Effector CD8-positive, alpha-beta T cell (primary cell): ENCODE measurements at regions not wholly inside any gene's neighbourhood (a gene's known extent, or its start where the extent isn't known, plus 50 kb on each side); places are given as distances from the start of the nearest gene placed in this dataset.
"Not testable (repeated sequence)": the region's sequence is repeated elsewhere in the genome, so short reads cannot be mapped to it uniquely, and the experiment has no call there.

Experiments
- DNase-seq: peaks from one replicate; lab custom pipeline; 2025; lab: John Stamatoyannopoulos, UW

- DNase-seq, result no peak
These were observed 488.9 kb downstream of the PCNX1 start for GRCh38 chr14:71396050-71396677.

DNA sequence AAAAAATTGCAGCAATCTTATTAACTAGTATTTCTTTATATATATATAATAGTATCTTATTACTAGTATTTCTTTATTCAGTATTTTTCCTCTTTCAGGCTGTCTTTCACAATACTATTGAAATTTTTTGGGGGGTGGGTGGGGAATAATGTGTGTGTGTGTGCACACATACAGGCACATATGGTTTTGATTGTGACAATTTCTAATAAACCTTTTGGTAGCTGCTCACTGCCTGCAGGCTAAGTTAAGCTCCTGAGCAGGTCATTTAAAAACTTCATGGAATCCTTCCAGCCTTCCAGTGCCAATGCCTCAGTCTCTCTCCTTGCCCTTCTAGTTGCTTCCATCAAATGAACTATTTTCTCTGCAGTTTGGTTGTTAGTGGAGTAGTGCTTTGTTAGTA is 490.1 kb downstream of the PCNX1 start:
- DNase-seq, result no peak

DNA sequence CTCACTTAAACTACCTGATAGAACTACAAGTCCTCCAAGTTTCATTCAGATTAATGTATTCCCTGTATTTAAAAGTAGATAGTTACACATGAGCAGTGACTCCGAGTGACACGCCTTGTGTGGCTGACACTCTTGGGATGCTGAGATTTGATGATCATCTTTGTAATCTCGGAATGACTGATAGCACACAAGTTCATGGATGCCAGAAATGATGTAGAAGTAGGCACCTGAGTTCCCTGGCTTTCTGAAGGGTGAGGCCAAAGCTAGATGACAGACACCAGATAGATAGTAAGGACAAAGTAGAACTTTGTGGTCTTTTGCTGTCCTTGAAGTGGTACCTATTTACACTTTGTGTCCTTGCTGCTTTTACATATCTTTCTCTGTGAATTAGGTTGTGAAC is 491.2 kb downstream of the PCNX1 start:
- no peak for DNase-seq

DNA sequence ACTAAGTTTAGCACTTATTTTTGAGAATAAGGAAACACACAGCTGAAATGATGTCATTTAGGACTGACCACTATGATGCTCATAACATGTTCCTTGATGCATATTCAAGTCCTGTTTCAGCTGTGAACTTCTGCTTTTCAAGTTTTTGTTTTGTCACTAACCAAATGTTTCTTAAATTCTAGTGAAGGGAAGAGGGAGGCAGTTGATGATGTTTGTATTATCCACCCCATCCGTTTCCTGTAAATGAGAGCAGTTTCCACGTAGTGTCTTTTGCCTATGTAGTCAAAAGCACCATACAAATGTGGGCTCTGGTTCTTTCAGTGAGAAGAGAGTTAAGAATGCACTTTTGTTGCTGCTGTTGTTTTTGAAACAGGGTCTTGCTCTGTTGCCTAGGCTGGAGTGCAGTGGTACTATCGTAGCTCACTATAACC is 491.8 kb downstream of the PCNX1 start:
- no peak for DNase-seq

DNA sequence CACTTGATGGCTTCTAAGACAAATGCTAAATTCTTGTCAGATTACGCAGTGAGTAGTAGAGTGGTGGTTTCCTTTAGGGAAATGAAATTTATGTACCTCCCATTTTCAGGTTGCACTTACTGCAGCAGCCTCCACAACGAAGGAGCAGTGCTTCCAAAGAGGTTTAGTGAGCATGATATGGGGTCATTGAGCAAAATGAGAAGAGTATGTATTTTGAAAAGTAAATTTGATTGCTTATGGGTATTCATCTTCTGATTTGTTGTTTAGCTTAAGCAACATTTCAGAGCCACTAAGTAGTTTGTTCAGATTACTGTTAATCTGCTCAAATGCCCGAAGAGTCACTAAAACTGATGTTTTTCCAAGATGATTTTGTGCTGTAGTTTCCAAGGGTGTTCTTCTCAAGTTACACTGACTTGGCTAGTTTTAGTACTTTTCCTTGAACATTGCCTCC is 493.6 kb downstream of the PCNX1 start:
- DNase-seq, result no peak

- DNase-seq, result not testable (repeated sequence)
These were observed 495.2 kb downstream of the PCNX1 start for GRCh38 chr14:71402415-71402814.

DNA sequence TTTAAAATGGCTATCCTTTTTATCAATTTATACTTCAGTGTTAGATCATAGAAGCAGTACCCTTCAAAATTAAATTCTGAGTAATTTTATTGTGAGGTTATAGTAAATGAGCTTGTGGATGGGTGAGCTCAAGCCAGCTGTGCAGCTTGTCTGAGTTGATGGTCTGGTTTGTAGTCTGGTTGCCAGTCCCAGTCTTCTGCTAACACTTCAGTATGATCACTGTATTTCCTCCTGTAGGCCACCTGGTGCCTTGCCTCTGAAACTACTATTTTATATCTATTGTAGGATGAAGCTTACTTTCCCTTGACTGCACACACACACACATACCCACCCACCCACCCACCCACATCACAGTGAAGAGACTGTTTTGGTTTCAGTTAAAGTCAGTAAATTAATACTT is 496.4 kb downstream of the PCNX1 start:
- DNase-seq, result no peak

GRCh38 chr14:71405676-71406075 is 498.4 kb downstream of the PCNX1 start:
- DNase-seq, result no peak

DNA sequence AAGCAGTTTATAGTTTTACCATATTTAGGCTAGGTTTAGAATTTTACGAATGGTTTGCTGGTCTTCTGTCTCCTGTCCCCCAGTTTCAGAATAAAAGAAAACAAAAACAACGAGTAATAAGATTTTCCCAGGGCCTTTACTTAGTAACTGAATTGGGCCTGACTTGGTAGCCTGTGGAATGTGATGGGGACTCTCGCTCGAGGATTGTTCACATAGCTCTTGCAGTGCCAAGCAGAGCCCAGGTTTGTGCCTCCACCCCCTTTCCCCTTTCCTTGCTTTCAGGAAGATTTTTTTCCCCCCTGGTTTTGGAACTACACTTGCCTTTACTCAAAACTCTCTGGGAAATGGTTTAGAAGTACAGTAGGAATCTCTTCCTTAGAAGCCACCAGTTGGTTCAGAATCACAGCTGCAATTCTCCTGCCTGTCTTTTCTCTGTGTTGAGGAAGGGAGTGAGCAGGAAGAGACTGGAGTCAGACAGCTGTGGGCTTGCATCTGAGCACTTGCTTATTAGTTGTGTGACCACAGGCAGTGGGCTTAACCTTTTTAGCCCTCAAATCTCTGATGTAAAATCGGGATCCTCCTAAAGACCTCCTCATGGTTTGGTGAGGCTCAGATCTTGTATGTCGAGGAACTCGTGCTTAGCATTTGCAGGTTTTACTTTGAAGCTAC is 501.2 kb downstream of the PCNX1 start:
- no peak for DNase-seq

GRCh38 chr14:71410578-71411284 is 503.5 kb downstream of the PCNX1 start:
- no peak for DNase-seq

DNA sequence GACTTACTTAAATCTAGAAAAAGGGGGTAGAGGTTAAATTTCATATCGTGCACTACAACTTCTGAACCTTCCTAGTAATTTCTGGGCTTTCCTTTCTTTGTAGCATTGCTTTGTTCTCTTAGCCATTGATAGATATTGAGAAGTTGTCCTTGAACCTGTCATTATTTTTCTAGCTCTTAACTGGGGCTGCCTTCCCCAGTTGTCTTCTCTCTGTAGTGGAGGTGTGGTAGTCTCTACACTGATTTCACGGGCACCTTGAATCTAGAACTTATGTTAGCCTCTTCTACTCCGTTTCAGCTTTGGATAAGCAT is 504.0 kb downstream of the PCNX1 start:
- no peak for DNase-seq

DNA sequence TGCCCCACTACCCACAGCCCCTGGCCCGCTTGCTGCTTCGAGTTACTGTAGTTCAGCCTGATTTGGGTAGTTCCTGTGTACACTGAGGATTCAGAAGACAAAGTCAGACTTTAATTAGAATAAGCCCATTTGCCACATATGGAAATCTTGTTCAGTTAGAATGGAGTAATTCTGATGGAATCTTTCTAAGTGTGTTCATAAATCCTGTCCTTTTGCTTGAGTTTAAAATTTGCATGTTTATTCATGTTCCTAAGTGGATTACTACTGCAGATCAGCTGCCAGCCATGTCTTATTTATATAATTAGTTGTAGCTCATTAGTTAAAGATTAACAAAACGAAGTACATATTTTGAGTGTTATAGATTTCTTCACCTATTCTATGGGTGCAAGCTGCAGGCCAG is 504.5 kb downstream of the PCNX1 start:
- no peak for DNase-seq

GRCh38 chr14:71414631-71415403 is 507.6 kb downstream of the PCNX1 start:
- DNase-seq, result no peak

DNA sequence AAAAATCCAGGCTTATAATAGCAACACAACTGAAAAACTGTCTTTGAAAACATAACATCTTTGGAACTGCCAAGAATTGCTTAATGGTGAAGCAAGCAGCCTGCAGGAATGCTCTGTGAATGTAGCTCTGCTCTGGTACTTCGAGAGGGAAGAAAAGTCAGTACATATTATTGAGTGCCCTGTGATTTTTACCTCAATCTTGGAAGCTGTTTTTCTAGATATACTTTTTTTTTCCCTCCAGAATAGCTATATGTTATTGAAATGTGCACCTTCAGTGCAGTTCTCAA is 508.1 kb downstream of the PCNX1 start:
- no peak for DNase-seq

DNA sequence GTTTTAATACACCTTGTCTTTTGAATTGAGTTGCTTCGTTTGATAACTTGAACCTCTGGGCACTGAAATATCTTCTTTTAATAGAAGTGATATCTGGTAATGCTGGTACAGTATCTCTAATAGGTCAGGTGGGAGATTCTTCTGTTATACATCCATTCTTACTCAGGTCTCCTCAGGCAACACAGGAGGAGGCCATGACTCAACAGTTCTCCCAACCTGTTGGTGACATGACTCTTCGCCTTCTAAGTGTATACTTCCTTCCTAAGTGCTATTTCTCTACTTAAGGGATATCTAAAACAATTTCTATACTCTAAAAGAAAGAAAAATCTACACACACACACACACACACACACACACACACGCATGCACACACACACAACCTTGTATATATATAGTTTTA is 509.1 kb downstream of the PCNX1 start:
- DNase-seq, result no peak

GRCh38 chr14:71418532-71419245 is 511.4 kb downstream of the PCNX1 start:
- no peak for DNase-seq

DNA sequence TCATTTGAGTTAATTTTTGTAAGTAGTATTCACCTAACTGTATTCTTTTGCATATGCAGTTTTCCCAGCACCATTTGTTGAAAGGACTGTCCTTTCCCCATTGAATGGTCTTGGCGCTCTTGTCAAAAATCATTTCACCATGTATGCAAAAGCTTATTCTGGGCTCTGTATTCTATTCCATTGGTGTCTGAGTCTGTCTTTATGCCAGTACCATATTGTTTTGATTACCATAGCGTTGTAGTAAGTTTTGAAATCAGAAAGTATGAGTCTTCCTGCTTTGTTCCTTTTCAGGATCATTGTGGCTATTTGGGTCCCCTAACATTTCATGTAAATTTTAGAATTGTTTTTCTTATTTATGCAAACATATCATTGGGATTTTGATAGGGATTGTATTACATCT is 508.7 kb upstream of the RGS6 start:
- DNase-seq, result no peak

DNA sequence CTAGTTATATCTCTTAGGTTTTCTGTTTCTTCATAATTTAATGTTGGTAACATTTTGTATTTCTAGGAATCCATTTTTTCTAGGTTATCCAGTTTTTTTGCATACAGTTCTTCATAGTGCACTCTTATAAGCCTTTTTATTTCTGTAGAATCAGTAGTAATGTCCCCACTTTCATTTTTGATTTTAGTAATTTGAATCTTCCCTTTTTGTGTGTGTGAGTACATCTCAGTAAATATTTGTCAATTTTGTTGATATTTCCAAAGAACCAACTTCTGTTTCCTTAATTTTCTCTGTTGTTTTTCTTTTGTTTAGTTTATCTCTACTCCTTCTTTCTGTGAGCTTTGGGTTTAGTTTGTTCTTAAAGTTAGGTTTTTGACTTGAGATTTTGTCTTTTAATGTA is 507.3 kb upstream of the RGS6 start:
- DNase-seq, result no peak

- DNase-seq, result no peak
These were observed 506.2 kb upstream of the RGS6 start for GRCh38 chr14:71426001-71426400.

DNA sequence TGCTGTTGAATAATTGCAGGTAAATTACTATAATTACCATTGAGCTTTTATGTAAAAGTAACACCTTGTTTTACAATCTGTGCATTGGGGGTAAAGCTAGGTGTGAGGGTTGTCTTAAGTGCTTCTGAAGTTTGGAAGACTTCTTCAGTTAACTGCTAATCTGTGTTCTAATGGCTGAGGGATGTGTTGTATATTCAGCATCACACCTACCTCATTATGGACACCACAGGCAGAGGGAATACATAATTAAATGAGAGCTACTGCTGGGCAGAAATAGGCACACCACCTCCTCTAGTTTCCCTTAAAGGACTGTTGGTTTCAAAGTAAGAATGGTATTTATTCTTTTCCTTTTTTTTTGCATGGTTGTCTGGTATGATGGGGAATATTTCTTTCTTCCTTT is 502.3 kb upstream of the RGS6 start:
- DNase-seq, result no peak

- DNase-seq, result no peak
These were observed 501.9 kb upstream of the RGS6 start for GRCh38 chr14:71430321-71430677.

DNA sequence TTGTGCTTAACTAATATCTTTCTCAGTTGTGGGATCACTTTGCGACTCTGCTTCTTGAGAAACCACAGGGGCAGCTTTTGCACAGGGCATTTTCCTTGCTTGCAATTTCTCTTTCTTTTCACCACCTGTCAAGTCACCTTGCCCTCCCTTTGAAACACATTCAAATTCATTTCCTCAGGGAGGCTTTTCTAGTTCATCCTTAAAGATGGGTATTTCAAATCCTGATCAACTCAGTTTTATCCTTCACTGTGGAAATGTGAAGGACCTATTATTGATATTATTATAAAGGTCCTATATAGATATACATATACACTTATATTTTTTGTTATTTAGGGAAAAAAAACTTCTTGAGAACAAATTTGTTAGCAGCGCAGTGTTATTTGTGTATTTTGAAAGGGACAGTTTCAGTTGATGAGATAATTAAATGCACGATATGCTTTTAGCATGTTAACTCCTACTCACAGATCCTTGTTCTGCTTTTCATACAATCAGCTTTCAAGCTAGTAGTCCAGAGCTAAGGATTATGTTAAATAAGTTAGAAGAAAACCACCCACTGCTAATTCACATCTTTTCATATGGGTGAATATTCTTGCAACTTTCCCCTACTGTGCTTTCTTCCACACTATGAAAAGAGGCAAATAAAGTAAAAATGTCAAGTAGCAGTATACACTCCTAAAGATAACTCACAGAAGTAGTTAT is 501.4 kb upstream of the RGS6 start:
- DNase-seq, result no peak
